Erythroblast (primary cell): ENCODE measurements at regions not wholly inside any gene's neighbourhood (a gene's known extent, or its start where the extent isn't known, plus 50 kb on each side); places are given as distances from the start of the nearest gene placed in this dataset.

Experiments used
- GATA1 ChIP-seq: IDR thresholded peaks from 2 replicates; pipeline ENCODE4 v1.6.1; 2011; ENCODE audit warnings: low read depth, mild to moderate bottlenecking, control low read depth, low read length, moderate library complexity
- POLR2A ChIP-seq: IDR thresholded peaks from 2 replicates; pipeline ENCODE4 v1.6.1; 2011; ENCODE audit warnings: mild to moderate bottlenecking, low read length

GRCh38 chr3:28915741-28916500 is 364.9 kb upstream of the RBMS3 start:
- TF ChIP-seq POLR2A: no peak
- TF ChIP-seq GATA1: no peak
